HT-29 (cell line): ENCODE measurements at regions not wholly inside any gene's neighbourhood (a gene's known extent, or its start where the extent isn't known, plus 50 kb on each side); places are given as distances from the start of the nearest gene placed in this dataset. TPM values are rescaled to one million over a fixed set of nuclear protein-coding genes. Genes with fewer than 3 reads are reported as not detected.
A peak's percentile ranks its signal among the peaks of the same experiment; 100 is the strongest.

Source experiments
- DNase-seq: peaks from one replicate; pipeline ENCODE4 v3.0.0-alpha.2; 2015; ENCODE audit warnings: low spot score
- small RNA-seq: library from RNA; depleted of rRNA; stranded (forward); fragments of <200 nt; gene quantifications from one replicate; pipeline ENCODE3, GENCODE V24; 2014

DNA sequence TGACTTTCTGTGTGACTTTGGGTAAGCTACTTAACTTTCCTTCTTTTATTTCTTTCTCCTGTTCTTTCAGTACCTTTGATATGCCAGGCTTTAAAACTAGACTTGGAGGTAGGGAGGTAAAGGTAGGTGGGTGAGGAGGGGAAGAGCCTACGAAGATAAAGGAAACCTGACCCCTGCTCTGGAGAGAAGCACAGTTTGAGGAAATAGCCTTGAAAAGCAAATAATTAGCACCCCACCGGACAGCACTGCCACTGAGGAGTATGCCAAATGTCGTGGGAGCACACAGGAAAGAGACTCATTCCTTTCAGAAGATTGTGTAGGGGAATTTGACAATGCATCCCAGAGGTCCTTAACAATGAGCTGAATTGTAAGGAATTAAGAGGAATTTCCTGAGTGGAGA lies 65.2 kb upstream of the SPAG17 start:
- no peak for DNase-seq

DNA sequence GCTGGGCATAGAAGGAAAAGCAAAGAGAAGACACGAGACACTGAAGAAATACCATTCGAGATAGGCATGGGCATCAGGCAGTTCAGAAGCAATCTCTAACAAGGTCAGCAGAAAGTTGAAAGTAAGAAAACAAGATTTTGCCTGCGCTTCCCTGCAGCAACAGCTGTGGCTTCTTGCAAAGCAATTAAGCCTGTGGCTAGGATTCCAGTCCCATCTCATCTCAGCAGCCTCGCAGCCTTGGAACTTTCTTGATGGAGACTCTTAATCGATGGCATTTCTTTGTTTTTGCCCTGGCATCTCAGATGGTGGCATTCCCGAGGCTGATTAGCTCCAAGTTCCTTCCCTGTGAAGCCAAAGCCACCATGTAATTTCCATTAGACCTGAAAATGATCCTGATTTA lies 64.6 kb upstream of the SPAG17 start:
- DNase-seq, result no peak

DNA sequence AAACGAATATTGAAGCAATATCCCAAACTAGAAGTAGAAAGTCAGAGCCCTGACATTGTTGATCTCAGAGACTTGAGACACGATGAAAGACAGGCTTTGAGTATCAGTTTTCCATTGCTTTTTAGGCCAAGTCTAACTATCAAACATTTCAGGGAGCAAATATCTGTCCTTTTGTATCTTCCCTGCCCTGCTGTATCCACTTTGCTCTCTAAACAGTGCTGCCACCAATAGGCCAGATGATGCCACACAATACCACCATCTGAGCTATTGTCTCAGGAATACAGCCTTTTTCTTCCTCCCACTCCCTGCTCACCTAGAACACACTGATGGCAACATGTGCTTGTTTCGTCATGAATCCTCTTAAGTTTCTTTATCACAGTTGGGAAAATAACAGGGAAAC lies 62.6 kb upstream of the SPAG17 start:
- peak; percentile 40 for DNase-seq

DNA sequence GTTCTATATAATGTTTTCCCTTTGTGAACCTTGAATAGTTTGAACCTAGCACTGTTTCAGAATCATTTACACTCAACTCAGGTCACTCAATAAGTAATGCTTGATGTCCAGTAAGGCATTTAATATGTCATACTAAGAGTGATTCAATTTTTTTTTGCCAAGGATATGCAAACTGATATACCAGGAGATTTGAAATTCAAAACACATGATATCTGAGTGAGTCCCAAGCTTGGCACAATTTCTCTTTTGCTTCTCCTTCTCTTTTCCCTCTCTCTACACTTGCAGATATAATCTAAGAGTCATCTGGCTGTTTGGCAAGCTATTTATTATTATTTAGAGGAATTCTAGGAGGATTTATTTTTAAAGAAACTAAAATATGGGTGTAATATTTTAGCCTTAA lies 61.6 kb upstream of the SPAG17 start:
- no peak for DNase-seq

DNA sequence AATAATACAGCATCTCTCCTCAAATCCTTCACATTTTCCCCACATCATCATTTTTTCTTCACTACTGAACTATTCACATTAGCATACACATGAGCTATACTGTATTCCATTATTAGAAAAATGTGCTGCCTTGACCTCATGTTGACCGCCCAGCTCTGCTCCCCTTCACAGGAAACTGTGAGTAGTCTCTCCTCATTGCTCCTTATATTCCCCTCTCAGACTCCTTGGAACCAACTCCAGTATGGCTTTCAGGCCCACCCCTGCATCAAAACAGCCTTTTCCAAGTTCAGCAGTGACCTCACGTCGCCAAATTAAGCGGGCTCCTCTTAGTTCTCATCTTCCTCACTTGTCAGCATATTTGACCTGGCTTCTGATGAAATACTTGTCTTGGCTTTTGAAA lies 59.2 kb upstream of the SPAG17 start:
- DNase-seq, result no peak

DNA sequence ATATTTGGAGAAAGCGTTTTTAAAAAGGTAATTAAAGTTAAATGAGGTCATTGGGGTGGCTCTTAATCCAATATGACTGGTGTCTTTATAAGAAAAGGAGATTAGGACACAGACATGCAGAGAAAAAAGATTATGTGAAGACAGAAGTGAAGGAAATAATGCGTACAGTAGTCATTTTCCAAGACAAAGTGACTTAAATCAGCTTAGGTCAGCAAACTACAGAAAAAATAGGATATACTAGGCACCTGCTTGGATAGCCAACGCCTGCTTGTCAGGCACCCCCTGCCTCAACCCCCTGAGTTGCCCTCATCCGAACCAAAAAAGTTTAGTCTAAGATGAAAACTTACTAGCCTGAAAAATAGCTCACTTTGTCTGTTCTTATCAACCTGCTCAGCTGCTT lies 58.2 kb upstream of the SPAG17 start:
- DNase-seq, result no peak

Small RNA genes in the stretch of these regions (small RNA-seq; reads per million reads assigned to genes)
- not detected for gene RNA5SP56
